ENCODE measurements at regions not wholly inside any gene's neighbourhood (a gene's known extent, or its start where the extent isn't known, plus 50 kb on each side); places are given as distances from the start of the nearest gene placed in this dataset.
"Not testable (repeated sequence)": the region's sequence is repeated elsewhere in the genome, so short reads cannot be mapped to it uniquely, and the experiment has no call there.

DNA sequence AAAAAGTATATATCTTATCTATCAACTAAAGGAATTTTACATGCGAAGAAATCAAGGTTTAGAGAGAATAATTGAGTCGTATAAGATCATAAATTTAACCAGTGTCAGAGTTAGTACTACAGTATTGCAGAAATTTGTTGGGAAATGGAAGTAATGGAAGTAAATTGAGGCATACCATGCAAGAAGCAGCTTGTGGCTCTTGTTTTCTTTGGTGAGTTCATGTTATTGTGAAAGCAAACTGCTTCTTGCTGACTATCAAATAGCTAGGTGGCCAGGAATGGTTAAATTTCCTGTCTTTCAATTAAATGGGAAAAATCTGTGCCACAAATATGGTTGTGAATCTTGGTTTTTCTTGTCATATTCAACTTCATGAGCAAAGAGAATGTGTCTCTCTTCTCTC lies 652.7 kb downstream of the LMO4 start:
- TF ChIP-seq, protein P1, sequence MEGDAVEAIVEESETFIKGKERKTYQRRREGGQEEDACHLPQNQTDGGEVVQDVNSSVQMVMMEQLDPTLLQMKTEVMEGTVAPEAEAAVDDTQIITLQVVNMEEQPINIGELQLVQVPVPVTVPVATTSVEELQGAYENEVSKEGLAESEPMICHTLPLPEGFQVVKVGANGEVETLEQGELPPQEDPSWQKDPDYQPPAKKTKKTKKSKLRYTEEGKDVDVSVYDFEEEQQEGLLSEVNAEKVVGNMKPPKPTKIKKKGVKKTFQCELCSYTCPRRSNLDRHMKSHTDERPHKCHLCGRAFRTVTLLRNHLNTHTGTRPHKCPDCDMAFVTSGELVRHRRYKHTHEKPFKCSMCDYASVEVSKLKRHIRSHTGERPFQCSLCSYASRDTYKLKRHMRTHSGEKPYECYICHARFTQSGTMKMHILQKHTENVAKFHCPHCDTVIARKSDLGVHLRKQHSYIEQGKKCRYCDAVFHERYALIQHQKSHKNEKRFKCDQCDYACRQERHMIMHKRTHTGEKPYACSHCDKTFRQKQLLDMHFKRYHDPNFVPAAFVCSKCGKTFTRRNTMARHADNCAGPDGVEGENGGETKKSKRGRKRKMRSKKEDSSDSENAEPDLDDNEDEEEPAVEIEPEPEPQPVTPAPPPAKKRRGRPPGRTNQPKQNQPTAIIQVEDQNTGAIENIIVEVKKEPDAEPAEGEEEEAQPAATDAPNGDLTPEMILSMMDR (IDR thresholded peaks at IDR 0.05) = no peak
- H3K27me3 Mint-ChIP-seq (ENCODE audit: low read depth, poor library complexity) = no peaks in the 10 kb centered on the region

DNA sequence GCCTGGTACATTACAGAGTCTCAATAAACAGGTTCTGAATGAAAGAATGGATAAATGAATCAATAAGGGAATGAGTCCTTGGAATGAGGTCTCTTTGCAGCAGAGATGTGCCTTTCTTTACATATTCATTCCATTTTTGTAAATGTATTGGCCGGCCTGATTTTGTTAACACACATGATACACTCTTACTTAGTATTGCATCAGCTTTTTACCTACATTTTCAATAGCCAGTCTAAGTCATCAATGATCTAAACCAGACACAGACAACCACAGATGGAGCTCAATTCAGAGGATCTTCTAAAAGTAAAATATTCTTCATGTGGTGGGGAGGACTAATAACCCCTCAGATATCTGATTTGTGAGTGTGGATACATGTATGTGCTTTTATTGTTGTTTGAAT lies 653.1 kb downstream of the LMO4 start:
- TF ChIP-seq, protein P1 (IDR thresholded peaks at IDR 0.05) = no peak
- no peaks in the 10 kb centered on the region for H3K27me3 Mint-ChIP-seq (ENCODE audit: low read depth, poor library complexity)
- no peak overlapping the region for H3K27ac Mint-ChIP-seq
- no peak for DNase-seq
- no peaks in the 10 kb centered on the region for H3K9me3 Mint-ChIP-seq
- H3K4me1 Mint-ChIP-seq = peaks cover 32% of the 10 kb centered on the region
- H3K36me3 Mint-ChIP-seq (ENCODE audit: low read depth) = no peaks in the 10 kb centered on the region
- H3K4me3 Mint-ChIP-seq = no peak overlapping the region

More for the DNA sequence above, 652.7 kb downstream of the LMO4 start:
- Mint-ChIP-seq H3K4me1 (peaks cover 33% of the 10 kb centered on the region), H3K9me3 (no peaks in the 10 kb centered on the region), H3K36me3 (ENCODE audit: low read depth) (no peaks in the 10 kb centered on the region), H3K4me3 (no peak overlapping the region), H3K27ac (no peak overlapping the region)
- DNase-seq = no peak

DNA sequence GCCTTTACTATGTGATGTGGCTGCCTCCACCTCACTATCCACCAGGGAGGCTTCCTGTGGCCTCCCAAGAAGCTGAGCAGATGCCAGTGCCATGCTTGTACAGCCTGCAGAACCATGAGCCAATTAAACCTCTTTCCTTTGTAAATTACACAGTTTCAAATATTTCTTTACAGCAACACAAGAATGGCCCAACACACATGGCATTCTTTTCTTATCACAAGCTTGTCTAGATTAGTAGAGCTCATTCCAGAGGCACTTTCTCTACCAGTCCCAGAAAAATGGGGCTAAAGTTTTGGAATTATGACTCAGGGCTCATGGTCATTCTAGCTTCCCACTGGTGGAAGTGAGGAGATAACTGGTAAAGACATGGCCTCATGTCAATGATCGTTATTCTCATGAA lies 655.2 kb downstream of the LMO4 start:
- no peaks in the 10 kb centered on the region for H3K27me3 Mint-ChIP-seq (ENCODE audit: low read depth, poor library complexity)
- H3K27ac Mint-ChIP-seq = no peak overlapping the region

DNA sequence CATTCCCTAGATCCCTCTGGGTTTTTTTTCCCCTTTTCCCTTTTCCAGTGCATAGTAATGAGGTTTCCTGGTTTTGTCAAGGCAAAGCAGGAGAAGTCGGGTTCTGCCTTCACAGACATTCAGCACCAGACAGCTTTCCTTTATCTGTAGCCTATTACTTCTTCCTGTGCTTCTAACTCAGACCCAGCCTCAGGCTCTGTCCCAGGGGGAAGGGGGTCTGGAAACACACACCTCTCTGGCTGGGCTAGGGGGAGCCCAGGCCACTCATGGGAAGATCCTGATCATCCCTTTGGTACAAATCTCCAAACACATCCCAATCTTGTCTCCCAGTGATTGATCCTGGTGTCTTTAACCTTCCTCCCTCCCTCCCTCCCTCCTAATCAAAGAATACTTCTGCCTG lies 656.4 kb downstream of the LMO4 start:
- Mint-ChIP-seq H3K4me1 (peaks cover 14% of the 10 kb centered on the region), H3K4me3 (no peak overlapping the region), H3K27me3 (ENCODE audit: low read depth, poor library complexity) (no peaks in the 10 kb centered on the region), H3K9me3 (no peaks in the 10 kb centered on the region), H3K36me3 (ENCODE audit: low read depth) (no peaks in the 10 kb centered on the region), H3K27ac (no peak overlapping the region)
- no peak for DNase-seq
- TF ChIP-seq, protein P1 (IDR thresholded peaks at IDR 0.05) = no peak

More for the DNA sequence above, 655.2 kb downstream of the LMO4 start:
- H3K36me3 Mint-ChIP-seq (ENCODE audit: low read depth) = no peaks in the 10 kb centered on the region
- peaks cover 22% of the 10 kb centered on the region for H3K4me1 Mint-ChIP-seq
- no peak overlapping the region for H3K4me3 Mint-ChIP-seq
- no peaks in the 10 kb centered on the region for H3K9me3 Mint-ChIP-seq
- DNase-seq = no peak
- TF ChIP-seq, protein P1 (IDR thresholded peaks at IDR 0.05) = no peak

DNA sequence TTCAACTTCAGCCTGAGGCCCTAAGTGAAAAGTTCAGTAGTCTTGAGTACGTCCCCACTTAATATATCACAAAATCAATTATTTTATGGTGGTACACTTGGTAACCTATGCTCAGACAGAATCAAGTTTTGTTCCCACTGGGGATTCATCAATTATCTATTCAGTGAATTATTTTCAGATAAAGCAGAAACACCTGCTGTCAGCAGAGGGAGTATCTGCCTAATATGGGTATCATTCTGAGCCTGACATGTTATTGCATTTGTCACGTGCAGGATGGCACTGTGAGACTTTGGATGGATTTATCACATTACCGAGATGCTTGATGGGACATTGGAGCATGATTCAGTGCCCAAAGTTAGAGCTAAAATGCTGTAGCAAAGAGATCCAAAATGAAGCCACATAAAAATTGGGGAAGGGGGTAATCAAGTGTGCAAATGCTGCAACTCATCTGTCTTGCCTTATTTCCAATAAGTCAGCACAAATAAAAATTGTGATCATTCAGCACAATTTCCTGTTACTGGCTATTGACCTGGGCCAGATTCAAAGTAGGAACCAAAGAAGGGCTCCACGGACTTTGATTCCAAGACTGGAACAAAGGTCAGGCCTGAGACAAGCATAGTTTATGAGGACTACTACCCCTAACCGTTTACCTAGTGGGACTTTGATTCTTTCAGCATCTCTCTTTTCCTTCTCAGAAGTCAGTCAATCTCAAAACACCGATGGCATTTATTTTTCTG lies 657.6 kb downstream of the LMO4 start:
- no peak overlapping the region for H3K4me3 Mint-ChIP-seq
- DNase-seq = no peak
- no peaks in the 10 kb centered on the region for H3K9me3 Mint-ChIP-seq
- no peaks in the 10 kb centered on the region for H3K27me3 Mint-ChIP-seq (ENCODE audit: low read depth, poor library complexity)
- H3K4me1 Mint-ChIP-seq = peaks cover 14% of the 10 kb centered on the region
- no peak overlapping the region for H3K27ac Mint-ChIP-seq
- TF ChIP-seq, protein P1 (IDR thresholded peaks at IDR 0.05) = no peak
- H3K36me3 Mint-ChIP-seq (ENCODE audit: low read depth) = no peaks in the 10 kb centered on the region

DNA sequence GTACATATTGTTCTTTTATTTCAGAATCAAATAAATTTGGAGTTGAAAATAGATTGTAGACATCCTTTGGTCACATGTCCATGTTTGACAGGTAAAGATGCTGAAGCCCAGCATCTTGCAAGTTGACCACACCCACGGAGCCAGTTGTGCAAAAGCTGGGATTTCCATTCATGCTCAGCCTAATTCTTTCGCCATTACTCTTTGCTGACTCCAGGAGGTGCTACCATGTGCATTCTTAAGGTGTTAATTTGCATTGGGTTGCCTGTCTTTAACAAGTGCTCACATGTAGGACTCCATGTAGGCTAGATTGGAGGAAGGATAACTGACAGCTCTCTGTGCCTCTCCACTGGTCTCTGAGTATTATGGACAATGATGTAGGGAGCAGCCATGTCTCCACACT lies 660.7 kb downstream of the LMO4 start:
- H3K27me3 Mint-ChIP-seq (ENCODE audit: low read depth, poor library complexity) = no peaks in the 10 kb centered on the region
- no peak overlapping the region for H3K27ac Mint-ChIP-seq
- H3K36me3 Mint-ChIP-seq (ENCODE audit: low read depth) = no peaks in the 10 kb centered on the region
- DNase-seq = no peak
- TF ChIP-seq, protein P1 (IDR thresholded peaks at IDR 0.05) = no peak
- no peaks in the 10 kb centered on the region for H3K4me1 Mint-ChIP-seq
- no peak overlapping the region for H3K4me3 Mint-ChIP-seq
- no peaks in the 10 kb centered on the region for H3K9me3 Mint-ChIP-seq

DNA sequence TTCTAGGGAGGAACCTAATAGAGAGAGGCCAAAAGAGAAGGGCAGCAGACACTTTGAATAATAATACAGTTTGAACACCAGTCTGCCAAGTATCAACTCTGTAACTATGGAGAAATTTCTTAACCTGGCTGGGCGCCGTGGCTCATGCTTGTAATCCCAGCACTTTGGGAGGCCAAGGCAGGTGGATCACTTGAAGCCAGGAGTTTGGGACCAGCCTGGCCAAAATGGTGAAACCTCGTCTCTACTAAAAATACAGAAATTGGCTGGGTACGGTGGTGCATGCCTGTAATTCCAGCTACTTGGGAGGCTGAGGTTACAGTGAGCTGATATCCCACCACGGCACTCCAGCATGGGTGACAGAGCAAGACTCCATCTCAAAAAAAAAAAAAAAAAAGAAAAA lies 663.9 kb downstream of the LMO4 start:
- not testable (repeated sequence) for H3K9me3 Mint-ChIP-seq; H3K4me1 Mint-ChIP-seq; H3K27me3 Mint-ChIP-seq (ENCODE audit: low read depth, poor library complexity); H3K4me3 Mint-ChIP-seq; H3K27ac Mint-ChIP-seq; DNase-seq; H3K36me3 Mint-ChIP-seq (ENCODE audit: low read depth)
